Ascending aorta (tissue), 2 donors: ENCODE measurements at regions not wholly inside any gene's neighbourhood (a gene's known extent, or its start where the extent isn't known, plus 50 kb on each side); places are given as distances from the start of the nearest gene placed in this dataset.

Experiments used
- DNase-seq, 2 donors: peaks; one replicate each; pipeline ENCODE4 v3.0.0-alpha.2; 2019; ENCODE audit warnings: low spot score in 2 of 2
- H3K27ac ChIP-seq, 2 donors: fragments of 200-600 bp; sonication (generic); one replicate each; pipeline ENCODE4 v1.5.1; 2016 to 2017; ENCODE audit warnings: mild to moderate bottlenecking in 1 of 2
- H3K27me3 ChIP-seq: fragments of 200-600 bp; sonication (generic); one replicate; pipeline ENCODE4 v1.5.1; 2017
- H3K36me3 ChIP-seq, 2 donors: fragments of 200-600 bp; sonication (generic); one replicate each; pipeline ENCODE4 v1.5.1; 2016
- H3K4me1 ChIP-seq, 2 donors: fragments of 200-600 bp; sonication (generic); one replicate each; pipeline ENCODE4 v1.5.1; 2016 to 2017; ENCODE audit warnings: mild to moderate bottlenecking in 1 of 2
- H3K4me3 ChIP-seq, 2 donors: fragments of 200-600 bp; sonication (generic); one replicate each; pipeline ENCODE4 v1.5.1; 2016 to 2017; ENCODE audit warnings: mild to moderate bottlenecking in 1 of 2
- H3K9me3 ChIP-seq, 2 donors: fragments of 200-600 bp; sonication (generic); one replicate each; pipeline ENCODE4 v1.5.1; 2016
- intact Hi-C: fragments of 100-400 bp; cut with DNase I; formaldehyde crosslinking; loops from one replicate; pipeline ENCODE4 v1.15.1; 2023
- TF ChIP-seq, protein P1 (sequence below), 3 experiments: fragments of 200-600 bp in 2 of 3; fragments of 450-650 bp in 1 of 3; sonication (generic) in 2 of 3; IDR thresholded peaks; one replicate each; pipeline ENCODE4 v1.5.1; 2016 to 2019; ENCODE audit warnings: antibody characterized with exemption in 3 of 3, mild to moderate bottlenecking in 1 of 3, moderate library complexity in 1 of 3

DNA sequence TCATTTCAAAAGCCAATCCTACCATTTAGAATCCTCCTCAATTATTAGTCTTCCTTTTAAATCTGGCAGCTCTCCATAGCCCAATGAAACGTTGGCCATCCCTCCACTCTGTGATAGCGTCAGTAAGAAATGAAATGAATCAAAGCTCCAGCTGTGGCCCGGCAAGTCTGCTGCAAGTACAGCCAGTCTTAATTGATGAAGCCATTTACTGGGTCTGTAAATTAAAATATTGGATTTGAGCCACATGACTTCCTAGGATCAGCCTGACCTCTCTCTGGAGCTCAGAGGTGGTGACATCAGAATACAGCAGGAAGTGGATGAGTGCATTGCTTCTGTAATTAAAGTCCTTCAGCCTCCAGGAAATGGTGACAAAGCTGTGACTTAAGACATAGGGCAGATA, 347.0 kb upstream of the LMCD1 start:
- no peak for DNase-seq

DNA sequence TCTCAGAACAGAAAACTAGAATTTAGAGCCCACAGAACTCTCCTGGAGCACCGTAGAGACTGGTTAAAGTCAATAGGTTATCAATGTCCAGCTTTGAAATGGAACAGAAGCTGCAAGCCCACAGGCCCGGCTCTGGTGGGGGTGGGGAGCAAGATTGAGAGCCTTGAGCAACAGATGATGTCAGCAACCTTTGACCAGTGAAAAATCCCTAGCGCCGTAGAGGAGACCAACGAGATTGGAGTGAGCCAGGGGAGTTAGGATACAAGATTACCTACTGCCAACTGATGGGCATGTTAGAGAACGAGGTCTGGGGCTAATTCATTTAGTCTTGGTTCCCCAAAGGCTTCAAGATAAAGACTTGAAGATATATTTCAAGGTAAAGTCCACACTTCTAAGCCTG, 345.5 kb upstream of the LMCD1 start:
- TF ChIP-seq, protein P1, sequence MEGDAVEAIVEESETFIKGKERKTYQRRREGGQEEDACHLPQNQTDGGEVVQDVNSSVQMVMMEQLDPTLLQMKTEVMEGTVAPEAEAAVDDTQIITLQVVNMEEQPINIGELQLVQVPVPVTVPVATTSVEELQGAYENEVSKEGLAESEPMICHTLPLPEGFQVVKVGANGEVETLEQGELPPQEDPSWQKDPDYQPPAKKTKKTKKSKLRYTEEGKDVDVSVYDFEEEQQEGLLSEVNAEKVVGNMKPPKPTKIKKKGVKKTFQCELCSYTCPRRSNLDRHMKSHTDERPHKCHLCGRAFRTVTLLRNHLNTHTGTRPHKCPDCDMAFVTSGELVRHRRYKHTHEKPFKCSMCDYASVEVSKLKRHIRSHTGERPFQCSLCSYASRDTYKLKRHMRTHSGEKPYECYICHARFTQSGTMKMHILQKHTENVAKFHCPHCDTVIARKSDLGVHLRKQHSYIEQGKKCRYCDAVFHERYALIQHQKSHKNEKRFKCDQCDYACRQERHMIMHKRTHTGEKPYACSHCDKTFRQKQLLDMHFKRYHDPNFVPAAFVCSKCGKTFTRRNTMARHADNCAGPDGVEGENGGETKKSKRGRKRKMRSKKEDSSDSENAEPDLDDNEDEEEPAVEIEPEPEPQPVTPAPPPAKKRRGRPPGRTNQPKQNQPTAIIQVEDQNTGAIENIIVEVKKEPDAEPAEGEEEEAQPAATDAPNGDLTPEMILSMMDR (IDR thresholded peaks at IDR 0.05), result no peak
- Histone ChIP-seq H3K27me3 (no peaks in the 10 kb centered on the region), H3K9me3 (no peaks in the 10 kb centered on the region), H3K4me3 (no peak overlapping the region), H3K27ac (no peak overlapping the region), H3K36me3 (no peaks in the 10 kb centered on the region), H3K4me1 (no peaks in the 10 kb centered on the region)
- DNase-seq, result no peak
- intact Hi-C loops, result no loop called here

More for the DNA sequence above, 347.0 kb upstream of the LMCD1 start:
- TF ChIP-seq, protein P1 (IDR thresholded peaks at IDR 0.05), result no peak
- Histone ChIP-seq H3K36me3 (no peaks in the 10 kb centered on the region), H3K27me3 (no peaks in the 10 kb centered on the region), H3K27ac (no peak overlapping the region), H3K4me3 (no peak overlapping the region), H3K4me1 (no peaks in the 10 kb centered on the region), H3K9me3 (no peaks in the 10 kb centered on the region)
- intact Hi-C loops, result no loop called here

DNA sequence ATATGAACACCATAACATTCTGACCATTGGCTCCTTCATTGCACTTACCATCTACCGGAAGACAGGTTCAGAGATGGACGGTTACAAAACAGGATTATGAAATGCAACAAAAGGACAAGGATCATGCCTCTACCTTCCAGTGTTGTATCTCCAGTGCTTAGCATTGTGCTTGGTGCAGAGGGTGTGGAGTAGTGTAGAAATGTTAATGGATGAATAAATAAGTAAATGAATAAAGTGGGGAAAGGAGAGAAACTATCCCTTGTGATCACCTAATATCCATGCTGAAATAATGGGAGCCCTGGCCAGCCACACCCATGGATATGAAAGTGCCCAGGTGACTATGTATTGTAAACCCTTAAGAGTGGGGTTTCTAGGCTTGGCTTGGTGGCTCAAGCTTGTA, 344.8 kb upstream of the LMCD1 start:
- no peak for DNase-seq

DNA sequence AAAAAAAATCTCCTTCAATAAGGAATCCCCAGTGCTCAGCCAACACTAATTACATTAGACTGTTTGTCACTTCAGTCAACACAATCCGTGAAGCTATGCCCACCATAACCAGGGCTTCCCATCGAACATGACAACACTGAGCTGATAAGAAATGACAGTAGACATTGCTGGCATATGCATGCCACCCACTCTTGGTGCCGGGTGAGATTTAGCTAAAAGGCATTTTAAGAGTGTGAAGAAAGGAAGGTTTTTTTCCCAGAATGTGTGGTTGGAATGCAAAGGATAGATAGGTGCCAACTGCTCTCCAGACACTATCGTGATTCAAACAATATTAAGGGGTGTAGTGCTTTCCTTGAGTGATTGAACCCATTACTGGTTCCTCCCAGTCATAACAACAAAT, 344.0 kb upstream of the LMCD1 start:
- Histone ChIP-seq H3K36me3 (no peaks in the 10 kb centered on the region), H3K27ac (no peak overlapping the region), H3K4me1 (no peaks in the 10 kb centered on the region), H3K9me3 (no peaks in the 10 kb centered on the region), H3K27me3 (no peaks in the 10 kb centered on the region), H3K4me3 (no peak overlapping the region)
- intact Hi-C loops, result no loop called here
- TF ChIP-seq, protein P1 (IDR thresholded peaks at IDR 0.05), result no peak
- no peak for DNase-seq

More for the DNA sequence above, 344.8 kb upstream of the LMCD1 start:
- Histone ChIP-seq H3K4me3 (no peak overlapping the region), H3K4me1 (no peaks in the 10 kb centered on the region), H3K27me3 (no peaks in the 10 kb centered on the region), H3K9me3 (no peaks in the 10 kb centered on the region), H3K36me3 (no peaks in the 10 kb centered on the region), H3K27ac (no peak overlapping the region)
- TF ChIP-seq, protein P1 (IDR thresholded peaks at IDR 0.05), result no peak
- intact Hi-C loops, result no loop called here

DNA sequence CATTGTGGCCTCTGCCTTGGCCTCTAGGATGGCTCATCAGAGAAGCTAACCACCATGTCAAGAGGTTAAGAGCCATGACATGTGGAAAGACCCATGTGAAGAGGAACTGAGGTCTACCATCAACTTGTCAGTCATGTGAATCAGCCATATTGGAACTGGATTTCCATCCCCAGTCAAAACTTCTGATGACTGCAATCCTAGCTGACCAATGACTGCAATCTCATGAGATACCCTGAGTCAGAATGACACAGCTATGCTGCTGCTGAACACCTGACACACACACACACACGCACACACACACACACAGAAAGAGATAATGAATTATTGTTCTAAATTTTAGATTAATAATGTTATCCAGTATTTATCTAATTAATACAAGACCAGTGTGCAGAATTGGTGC, 337.5 kb upstream of the LMCD1 start:
- intact Hi-C loops, result no loop called here
- no peak overlapping the region for H3K27ac ChIP-seq
- no peaks in the 10 kb centered on the region for H3K36me3 ChIP-seq
- H3K27me3 ChIP-seq, result no peaks in the 10 kb centered on the region
- H3K9me3 ChIP-seq, result no peaks in the 10 kb centered on the region
- no peak overlapping the region for H3K4me3 ChIP-seq
- TF ChIP-seq, protein P1 (IDR thresholded peaks at IDR 0.05), result no peak
- no peak for DNase-seq
- H3K4me1 ChIP-seq, result no peaks in the 10 kb centered on the region

DNA sequence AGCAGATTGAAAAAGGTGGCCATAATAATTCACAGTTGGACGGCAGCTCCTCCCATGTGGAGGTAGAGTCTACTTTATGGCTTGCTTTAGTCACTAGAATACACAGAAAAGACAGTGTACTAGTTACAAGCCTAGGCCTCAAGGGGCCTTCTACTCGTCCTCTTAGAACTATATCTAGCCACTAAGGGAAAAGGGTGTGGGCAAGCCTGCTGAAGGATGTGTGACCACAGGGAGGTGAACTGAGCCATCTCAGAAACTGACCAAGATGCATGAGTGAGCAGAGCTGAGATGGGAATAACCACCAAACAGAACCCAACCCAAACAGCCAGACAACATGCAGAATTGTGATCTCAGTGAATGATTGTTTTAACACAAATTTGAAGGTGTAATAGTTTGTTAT, 335.6 kb upstream of the LMCD1 start:
- H3K9me3 ChIP-seq, result no peaks in the 10 kb centered on the region
- no peaks in the 10 kb centered on the region for H3K4me1 ChIP-seq
- intact Hi-C loops, result no loop called here
- TF ChIP-seq, protein P1 (IDR thresholded peaks at IDR 0.05), result no peak
- no peaks in the 10 kb centered on the region for H3K27me3 ChIP-seq
- no peaks in the 10 kb centered on the region for H3K36me3 ChIP-seq
- H3K4me3 ChIP-seq, result no peak overlapping the region
- no peak for DNase-seq
- no peak overlapping the region for H3K27ac ChIP-seq
